ENCODE measurements at regions not wholly inside any gene's neighbourhood (a gene's known extent, or its start where the extent isn't known, plus 50 kb on each side); places are given as distances from the start of the nearest gene placed in this dataset.
"Not testable (repeated sequence)": the region's sequence is repeated elsewhere in the genome, so short reads cannot be mapped to it uniquely, and the experiment has no call there.

DNA sequence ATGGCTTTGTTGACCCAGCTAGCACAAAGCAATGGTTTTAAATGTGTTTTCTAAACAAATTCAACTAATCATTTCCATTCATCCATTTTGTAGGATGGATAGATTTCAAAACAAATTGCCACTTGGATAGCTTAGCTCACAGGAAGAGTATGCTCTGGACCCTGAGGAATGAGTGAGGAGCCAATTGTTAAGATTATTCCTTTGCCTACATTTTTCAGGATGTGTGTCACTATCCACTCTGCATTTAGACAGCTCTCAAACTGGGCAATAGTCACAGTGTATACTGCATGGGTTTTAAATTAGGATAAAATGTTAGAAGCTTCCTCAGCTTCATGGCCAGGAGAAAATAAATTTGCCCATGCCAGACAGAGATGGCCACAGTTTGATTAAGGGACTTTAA is 605.6 kb upstream of the TEX47 start:
- DNase-seq: peak; percentile 44

GRCh38 chr7:89401690-89402089 is 606.2 kb upstream of the TEX47 start:
- no peak for DNase-seq

- no peak for DNase-seq
These were observed 656.4 kb upstream of the TEX47 start for GRCh38 chr7:89451911-89452310.

- DNase-seq: no peak
These were observed 661.0 kb upstream of the TEX47 start for GRCh38 chr7:89456556-89456955.

GRCh38 chr7:89458114-89458513 is 662.6 kb upstream of the TEX47 start:
- no peak for DNase-seq

- DNase-seq: no peak
These were observed 678.9 kb upstream of the TEX47 start for GRCh38 chr7:89474456-89474855.

GRCh38 chr7:89477991-89478390 is 676.3 kb upstream of the STEAP1 start:
- DNase-seq: no peak

- no peak for DNase-seq
These were observed 658.6 kb upstream of the STEAP1 start for GRCh38 chr7:89495704-89496103.

DNA sequence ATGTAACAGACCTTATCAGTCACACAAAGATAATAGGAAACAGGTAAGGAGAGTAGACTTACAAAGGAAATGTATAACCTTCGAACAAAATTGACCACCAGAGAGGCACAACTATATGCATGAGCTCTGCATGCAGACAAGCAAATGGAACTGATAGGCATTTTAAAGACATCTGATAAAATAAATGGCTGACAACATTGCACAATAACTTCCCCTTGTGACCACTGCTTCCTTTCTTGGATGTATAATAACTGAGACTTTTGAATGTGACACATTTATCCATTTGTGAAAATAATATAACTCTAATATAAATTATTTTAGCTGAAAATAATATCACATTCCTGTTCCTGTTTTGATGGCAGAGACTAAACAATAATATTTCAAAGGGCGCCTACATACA is 654.2 kb upstream of the STEAP1 start:
- no peak for DNase-seq

DNA sequence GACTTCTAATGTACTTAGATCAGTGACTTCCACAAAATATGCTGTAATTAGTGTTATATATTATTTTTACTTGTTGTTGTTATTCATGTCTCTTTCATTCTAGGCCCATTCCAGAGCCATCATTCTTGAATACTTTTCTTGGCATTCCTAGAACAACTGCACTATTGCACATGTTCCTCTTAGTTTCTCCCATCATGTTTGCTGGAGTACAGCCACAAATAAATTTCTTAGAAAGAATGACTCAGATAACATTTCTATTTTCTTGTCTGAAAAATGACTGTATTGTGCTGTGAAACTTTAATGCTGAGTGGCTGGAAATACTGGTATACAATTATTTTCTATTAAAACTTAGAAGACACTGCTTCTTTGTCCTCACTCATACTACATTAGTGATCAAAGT is 651.0 kb upstream of the STEAP1 start:
- DNase-seq: no peak

DNA sequence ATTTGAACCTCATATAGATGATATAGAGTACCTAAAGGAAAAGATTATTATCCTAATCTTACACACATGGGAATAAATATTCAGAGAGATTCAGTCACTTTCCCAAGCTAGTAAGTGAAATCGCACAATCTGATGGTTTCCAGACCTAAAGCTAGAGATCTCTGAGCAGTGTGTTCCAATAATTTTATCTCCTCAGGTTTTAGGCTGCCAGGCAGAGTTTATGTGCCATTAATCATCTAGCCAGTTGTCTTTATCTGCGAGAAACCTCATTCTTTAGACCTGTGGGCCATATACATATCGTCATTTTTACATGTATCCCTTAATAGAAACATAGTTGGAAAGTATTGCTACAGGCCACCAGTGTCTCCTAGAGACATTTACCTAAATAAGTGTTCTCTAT is 647.2 kb upstream of the STEAP1 start:
- no peak for DNase-seq

DNA sequence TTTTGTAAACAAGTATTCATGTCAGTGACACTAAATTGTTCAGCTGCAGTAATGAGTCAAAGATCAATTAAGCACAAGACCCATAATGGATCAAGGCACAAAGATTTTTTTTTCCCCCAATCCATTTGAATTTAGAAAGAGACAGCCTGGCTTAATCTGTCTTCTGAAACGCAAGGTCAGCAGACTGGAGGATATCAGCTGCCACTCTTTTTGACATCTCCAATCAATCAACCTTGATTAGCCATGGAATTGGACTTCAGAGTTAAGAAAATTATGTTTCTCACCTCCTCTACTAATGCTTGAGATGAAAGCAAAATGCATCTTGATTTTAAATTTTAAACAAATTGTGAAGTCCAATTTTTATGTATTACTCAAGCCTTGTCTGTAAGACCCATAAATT is 642.4 kb upstream of the STEAP1 start:
- DNase-seq: no peak

GRCh38 chr7:89514970-89515369 is 639.3 kb upstream of the STEAP1 start:
- DNase-seq: no peak

- DNase-seq: no peak
These were observed 636.5 kb upstream of the STEAP1 start for GRCh38 chr7:89517815-89518214.

DNA sequence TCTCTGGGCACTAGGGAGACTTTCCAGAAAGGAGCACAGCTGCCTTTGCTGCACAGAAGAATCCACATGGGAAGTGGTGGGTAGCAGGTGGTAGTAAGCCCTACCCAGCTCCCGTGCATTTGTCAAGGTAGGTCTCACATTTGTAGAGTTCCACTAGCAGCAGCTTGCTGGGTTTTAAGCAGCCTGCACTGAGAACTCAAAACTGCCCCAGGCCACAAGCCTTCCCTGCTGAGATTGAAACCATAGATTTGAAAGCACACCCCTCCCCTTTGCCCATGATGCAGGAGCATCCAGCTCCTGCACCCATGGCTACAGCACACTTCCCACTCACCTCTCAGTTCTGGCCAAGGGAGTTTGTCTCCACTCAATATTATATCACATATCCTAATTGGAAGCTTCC is 604.5 kb upstream of the STEAP1 start:
- no peak for DNase-seq

GRCh38 chr7:89554209-89554608 is 600.1 kb upstream of the STEAP1 start:
- no peak for DNase-seq

DNA sequence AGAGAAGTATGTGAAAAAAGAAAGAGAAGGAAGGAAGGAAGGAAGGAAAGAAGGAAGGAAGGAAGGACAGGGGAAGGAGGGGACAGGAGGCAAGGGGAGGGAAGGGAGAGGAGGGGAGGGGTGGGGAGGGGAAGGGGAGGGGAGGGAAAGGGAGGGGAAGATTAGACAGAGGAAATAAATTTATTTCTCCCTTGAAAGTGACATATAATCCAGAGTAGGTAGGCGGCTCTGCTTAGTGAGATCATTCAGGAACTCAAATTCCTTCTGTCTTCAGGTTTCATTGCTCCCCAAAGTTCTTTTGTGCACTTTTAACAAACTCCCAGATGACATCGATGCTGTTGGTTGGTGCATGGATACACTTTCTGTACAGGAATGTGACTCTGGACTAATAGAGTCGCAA is 594.7 kb upstream of the STEAP1 start:
- DNase-seq: no peak

DNA sequence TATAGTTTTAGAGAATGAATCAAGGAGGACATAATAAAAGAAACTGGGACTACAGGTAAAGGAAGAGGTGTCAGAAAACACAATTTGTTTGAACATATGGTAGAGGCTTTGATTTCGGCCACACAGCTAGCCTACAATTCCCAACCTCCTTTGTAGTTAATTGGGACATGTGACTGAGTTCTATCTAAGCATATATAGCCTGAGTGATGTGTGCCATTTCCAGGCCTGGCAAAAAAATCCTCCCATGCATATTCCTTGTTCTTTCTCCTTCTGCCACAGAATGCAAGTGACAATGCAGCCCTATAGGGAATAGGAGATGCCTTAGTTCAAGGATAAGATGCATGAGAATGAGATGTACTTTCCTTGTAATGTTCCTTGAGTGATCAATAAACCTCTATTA is 590.7 kb upstream of the STEAP1 start:
- no peak for DNase-seq

GRCh38 chr7:89584896-89585295 is 569.4 kb upstream of the STEAP1 start:
- DNase-seq: no peak

DNA sequence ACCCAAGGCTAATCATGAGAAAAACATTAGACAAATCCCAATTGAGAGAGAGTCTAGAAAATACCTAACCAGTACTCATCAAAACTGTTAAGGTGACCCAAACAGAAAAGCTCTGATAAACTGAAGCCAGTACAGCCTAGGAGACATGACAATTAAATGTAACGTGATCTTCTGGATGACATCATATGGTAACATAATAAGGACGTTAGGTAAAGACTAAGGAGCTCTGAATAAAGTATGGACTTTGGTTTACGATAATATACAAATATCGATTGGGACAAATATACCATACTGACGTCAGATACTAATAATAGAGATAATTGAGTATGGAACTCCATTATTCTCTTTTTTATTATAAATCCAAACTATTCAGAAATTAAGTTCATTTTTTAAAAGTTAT is 561.1 kb upstream of the STEAP1 start:
- DNase-seq: no peak

GRCh38 chr7:89602984-89603383 is 551.3 kb upstream of the STEAP1 start:
- no peak for DNase-seq

DNA sequence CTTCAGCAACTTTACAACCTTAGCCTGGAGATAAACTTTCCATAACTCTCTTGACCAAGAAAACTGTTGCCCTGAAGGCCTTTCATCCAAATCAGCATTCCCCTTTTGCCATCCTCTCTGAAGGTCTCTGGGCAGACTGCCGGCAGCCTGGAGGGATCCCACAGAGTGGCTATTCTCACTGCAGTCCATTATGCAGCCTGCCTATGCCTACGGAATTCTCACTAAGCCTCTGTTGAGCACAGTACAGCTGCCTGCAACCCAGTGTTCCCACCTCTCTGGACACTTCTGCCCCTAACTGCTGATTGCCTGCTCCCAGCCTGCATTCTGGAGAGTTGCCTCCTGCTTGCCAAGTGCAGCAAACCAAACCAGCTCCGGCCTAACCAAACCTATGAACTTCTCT is 548.9 kb upstream of the STEAP1 start:
- DNase-seq: no peak

GRCh38 chr7:89606511-89606910 is 547.8 kb upstream of the STEAP1 start:
- DNase-seq: no peak

- no peak for DNase-seq
These were observed 546.5 kb upstream of the STEAP1 start for GRCh38 chr7:89607792-89608191.

DNA sequence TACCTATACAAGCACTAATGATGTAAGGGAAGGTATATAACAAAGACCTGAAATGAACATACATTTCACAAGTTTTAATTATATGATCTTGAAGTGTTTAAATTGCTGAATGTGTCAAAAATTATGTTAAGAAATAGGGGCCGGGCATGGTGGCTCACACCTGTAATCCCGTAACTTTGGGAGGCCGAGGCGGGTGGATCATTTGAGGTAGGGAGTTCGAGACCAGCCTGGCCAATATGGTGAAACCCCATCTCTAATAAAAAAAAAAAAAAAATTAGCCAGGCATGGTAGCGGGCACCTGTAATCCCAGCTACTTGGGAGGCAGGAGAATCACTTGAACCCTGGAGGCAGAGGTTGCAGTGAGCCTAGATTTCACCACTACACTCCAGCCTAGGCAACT is 537.4 kb upstream of the STEAP1 start:
- DNase-seq: not testable (repeated sequence)

- no peak for DNase-seq
These were observed 536.0 kb upstream of the STEAP1 start for GRCh38 chr7:89618274-89618673.

Measured in skin of body (tissue), 1 donor.